ENCODE measurements at regions not wholly inside any gene's neighbourhood (a gene's known extent, or its start where the extent isn't known, plus 50 kb on each side); places are given as distances from the start of the nearest gene placed in this dataset.

DNA sequence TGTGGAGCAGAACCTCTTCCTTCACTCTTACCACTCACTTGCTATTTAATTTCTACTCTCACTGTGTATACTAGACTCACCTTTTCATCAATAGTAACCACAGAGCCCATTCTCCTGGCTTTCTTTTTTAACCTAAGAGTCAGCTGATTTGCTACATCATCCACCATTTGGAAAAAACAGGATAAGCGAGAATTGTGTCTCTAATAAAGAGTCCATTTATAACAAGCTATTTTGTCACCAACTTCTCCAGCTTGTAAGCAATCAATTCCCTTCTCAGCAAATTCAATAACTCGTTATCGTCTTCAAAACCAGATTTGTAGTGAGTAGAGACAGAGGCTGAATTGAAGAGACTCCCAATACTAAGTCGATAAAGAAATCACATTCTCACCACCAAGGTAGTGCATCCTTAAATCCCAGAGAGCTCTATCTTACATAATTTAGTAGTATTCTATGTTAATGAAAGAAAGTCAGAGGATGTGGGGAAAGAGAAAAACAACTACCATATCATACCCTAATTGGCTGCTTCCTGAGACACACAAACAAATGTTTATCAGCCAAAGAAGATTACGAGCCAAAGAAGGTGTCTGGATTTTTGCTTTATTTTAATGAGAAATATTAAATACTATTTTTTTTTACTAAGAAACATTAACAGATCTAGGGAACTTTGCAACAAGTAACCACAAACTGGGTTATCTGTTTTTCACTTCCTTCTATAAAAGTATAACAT is 52.5 kb upstream of the SPTBN1 start:
- WGBS, 2 donors = 62 to 63% methylated on average over 5 of the region's 5 CpGs
- Histone ChIP-seq H3K27ac (peak overlapping the region in 3 of 4 donors; percentile 38 to 77 (median 70)), H3K9me3 (no peaks in the 10 kb centered on the region), H3K36me3 (no peaks in the 10 kb centered on the region), H3K27me3 (no peaks in the 10 kb centered on the region), H3K4me1 (peaks cover 0 to 38% (median 8%) of the 10 kb centered on the region in 4 donors), H3K4me3 (no peak overlapping the region)
- TF ChIP-seq EP300 (IDR thresholded peaks at IDR 0.05) (no peak), POLR2A (IDR thresholded peaks at IDR 0.05) (no peak)
- TF ChIP-seq, protein P1, sequence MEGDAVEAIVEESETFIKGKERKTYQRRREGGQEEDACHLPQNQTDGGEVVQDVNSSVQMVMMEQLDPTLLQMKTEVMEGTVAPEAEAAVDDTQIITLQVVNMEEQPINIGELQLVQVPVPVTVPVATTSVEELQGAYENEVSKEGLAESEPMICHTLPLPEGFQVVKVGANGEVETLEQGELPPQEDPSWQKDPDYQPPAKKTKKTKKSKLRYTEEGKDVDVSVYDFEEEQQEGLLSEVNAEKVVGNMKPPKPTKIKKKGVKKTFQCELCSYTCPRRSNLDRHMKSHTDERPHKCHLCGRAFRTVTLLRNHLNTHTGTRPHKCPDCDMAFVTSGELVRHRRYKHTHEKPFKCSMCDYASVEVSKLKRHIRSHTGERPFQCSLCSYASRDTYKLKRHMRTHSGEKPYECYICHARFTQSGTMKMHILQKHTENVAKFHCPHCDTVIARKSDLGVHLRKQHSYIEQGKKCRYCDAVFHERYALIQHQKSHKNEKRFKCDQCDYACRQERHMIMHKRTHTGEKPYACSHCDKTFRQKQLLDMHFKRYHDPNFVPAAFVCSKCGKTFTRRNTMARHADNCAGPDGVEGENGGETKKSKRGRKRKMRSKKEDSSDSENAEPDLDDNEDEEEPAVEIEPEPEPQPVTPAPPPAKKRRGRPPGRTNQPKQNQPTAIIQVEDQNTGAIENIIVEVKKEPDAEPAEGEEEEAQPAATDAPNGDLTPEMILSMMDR (IDR thresholded peaks at IDR 0.05) = no peak
- DNase-seq (ENCODE audit: low spot score in 2 of 2) = no peak

GRCh38 chr2:54404270-54404669 is 51.9 kb upstream of the SPTBN1 start:
- peaks cover 0 to 43% (median 8%) of the 10 kb centered on the region in 4 donors for H3K4me1 ChIP-seq
- no peaks in the 10 kb centered on the region for H3K36me3 ChIP-seq
- no peaks in the 10 kb centered on the region for H3K9me3 ChIP-seq
- DNase-seq (ENCODE audit: low spot score in 2 of 2) = no peak
- 75 to 86% methylated on average over 4 of the region's 4 CpGs for WGBS, 2 donors
- H3K27ac ChIP-seq = peak overlapping the region in 2 of 4 donors; percentile 70 to 77
- TF ChIP-seq EP300 (IDR thresholded peaks at IDR 0.05) (peak in 1 of 2 donors; percentile 16), POLR2A (IDR thresholded peaks at IDR 0.05) (no peak)
- no peaks in the 10 kb centered on the region for H3K27me3 ChIP-seq
- no peak overlapping the region for H3K4me3 ChIP-seq

- Histone ChIP-seq H3K36me3 (no peaks in the 10 kb centered on the region), H3K27ac (no peak overlapping the region), H3K9me3 (no peaks in the 10 kb centered on the region), H3K4me3 (no peak overlapping the region), H3K27me3 (no peaks in the 10 kb centered on the region), H3K4me1 (peaks cover 0 to 51% (median 8%) of the 10 kb centered on the region in 4 donors)
- DNase-seq (ENCODE audit: low spot score in 2 of 2) = no peak
- TF ChIP-seq POLR2A (IDR thresholded peaks at IDR 0.05) (no peak), EP300 (IDR thresholded peaks at IDR 0.05) (no peak)
- TF ChIP-seq, protein P1 (IDR thresholded peaks at IDR 0.05) = no peak
- 66 to 81% methylated on average over 4 of the region's 4 CpGs for WGBS, 2 donors
Observed at GRCh38 chr2:54406031-54406430, 50.1 kb upstream of the SPTBN1 start.

Measured in tibial nerve (tissue), 4 donors.